HG03280 (cell line): ENCODE measurements at regions not wholly inside any gene's neighbourhood (a gene's known extent, or its start where the extent isn't known, plus 50 kb on each side); places are given as distances from the start of the nearest gene placed in this dataset.

ENCODE experiments used
- ATAC-seq: cut with Tn5 transposase; IDR thresholded peaks from one replicate; pipeline ENCODE4 v1.9.1; 2021; ENCODE audit warnings: mild to moderate bottlenecking, moderate library complexity; ENCODE audit not compliant: unreplicated experiment

DNA sequence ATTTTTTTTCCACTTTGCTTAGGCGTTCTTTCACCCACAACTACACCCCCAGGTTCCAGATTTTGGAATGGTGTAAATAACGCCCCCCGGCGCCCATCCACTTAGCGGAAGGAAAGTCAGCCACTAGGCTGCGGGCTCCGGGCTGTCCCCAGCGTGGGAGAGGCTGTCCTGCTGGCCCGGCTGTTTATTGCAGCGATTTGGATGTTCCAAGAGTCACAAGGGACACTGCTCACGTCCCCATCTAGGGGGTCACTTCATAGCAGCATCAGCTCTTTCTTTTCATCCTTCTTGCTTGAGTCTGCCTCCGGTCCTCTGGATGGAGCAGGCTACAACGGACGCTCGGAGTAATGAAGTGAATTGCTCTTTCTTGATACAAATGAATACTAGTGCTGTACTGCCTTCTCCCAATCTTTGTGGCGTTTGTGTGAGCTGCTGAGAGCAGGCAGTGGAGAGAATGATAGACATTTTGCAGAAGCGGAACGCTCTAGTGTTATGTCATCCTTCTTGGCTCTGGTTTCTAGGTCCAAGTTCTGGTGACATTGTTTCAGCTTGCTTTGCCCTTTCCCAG lies 50.7 kb upstream of the PAIP2B start:
- ATAC-seq = no peak

DNA sequence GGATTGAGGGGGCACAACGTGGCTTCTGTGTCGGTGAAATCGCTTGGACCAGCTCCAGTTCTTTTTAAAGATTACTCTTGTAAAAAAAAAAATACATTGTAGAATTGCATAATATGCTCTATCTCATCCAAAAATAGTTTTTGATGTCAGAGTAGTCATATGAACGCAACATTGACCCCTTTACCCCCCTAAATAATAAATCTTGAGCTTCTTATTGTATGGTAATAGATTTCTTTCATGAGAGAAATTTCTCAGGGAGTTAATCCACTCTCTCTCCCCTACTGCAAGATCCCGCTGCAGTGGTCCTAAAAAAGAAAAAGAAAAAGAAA lies 50.2 kb upstream of the PAIP2B start:
- no peak for ATAC-seq

DNA sequence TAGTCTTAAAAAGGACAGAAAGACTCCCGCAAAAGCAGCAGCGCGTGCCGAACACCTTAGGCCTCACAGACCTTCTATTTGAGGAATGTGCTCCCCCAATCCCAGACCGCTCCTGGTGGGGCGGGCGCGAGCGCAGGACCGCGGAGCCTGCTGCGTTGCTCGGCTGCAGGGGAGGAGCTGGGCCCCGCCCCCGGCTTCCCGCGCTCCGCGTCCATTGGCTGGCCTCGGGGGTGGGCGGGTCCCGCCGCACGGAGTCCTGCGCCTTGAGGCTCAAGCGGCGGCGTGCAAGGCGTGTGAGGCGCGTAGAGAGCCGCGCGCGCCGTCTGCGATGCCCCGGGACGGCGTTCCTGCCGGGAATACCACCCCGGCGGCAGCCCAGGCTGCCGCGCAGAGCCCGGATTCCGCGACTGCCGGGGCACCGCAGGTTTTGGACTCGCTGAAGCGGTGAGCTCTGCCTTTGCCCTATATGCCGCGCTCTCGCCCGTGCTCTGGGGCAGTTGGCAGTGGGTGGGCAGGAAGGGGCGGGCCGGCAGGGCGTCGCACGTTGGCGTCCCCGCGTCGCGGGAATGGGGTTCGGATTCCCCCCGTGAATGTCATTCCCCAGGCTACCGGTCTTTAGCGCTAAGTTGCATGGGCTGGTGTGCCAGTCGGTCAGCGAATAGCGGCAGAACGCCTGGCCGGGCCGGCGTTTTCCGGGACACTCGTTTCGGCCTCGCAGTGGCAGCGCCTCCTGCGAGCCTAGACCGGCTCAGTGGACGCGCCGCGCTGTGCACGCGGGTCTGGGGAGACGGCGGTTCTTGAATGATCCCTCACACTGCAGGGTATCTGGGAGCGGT lies 49.6 kb upstream of the PAIP2B start:
- peak; percentile 99 for ATAC-seq
